ENCODE measurements at regions not wholly inside any gene's neighbourhood (a gene's known extent, or its start where the extent isn't known, plus 50 kb on each side); places are given as distances from the start of the nearest gene placed in this dataset.

DNA sequence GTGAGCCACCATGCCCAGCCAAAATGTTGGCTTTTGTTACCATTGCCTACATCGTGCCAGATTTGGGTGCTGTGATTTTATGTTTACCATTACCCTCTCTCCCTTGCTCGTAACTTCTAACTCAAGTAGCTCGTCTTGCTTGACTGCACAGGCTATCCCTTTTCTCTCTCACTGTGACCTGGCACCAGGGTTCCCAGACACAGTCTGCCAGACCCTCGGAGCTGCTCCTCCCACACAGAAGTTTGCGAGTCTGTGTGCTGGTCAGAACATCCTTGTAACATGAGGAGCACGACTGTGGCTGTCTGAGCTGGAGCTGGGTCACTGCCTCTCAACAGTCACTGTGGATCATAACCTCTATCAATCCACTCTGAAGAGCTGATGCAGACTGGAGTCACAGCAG, 152.5 kb upstream of the ACKR3 start:
- TF ChIP-seq, protein P1, sequence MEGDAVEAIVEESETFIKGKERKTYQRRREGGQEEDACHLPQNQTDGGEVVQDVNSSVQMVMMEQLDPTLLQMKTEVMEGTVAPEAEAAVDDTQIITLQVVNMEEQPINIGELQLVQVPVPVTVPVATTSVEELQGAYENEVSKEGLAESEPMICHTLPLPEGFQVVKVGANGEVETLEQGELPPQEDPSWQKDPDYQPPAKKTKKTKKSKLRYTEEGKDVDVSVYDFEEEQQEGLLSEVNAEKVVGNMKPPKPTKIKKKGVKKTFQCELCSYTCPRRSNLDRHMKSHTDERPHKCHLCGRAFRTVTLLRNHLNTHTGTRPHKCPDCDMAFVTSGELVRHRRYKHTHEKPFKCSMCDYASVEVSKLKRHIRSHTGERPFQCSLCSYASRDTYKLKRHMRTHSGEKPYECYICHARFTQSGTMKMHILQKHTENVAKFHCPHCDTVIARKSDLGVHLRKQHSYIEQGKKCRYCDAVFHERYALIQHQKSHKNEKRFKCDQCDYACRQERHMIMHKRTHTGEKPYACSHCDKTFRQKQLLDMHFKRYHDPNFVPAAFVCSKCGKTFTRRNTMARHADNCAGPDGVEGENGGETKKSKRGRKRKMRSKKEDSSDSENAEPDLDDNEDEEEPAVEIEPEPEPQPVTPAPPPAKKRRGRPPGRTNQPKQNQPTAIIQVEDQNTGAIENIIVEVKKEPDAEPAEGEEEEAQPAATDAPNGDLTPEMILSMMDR (IDR thresholded peaks at IDR 0.05) = no peak
- TF ChIP-seq POLR2A (IDR thresholded peaks at IDR 0.05) (no peak), POLR2AphosphoS5 (IDR thresholded peaks at IDR 0.05) (no peak)
